HG03565 (cell line): ENCODE measurements at regions not wholly inside any gene's neighbourhood (a gene's known extent, or its start where the extent isn't known, plus 50 kb on each side); places are given as distances from the start of the nearest gene placed in this dataset.
"Not testable (repeated sequence)": the region's sequence is repeated elsewhere in the genome, so short reads cannot be mapped to it uniquely, and the experiment has no call there.

ENCODE experiments used
- ATAC-seq: cut with Tn5 transposase; IDR thresholded peaks from one replicate; pipeline ENCODE4 v1.9.1; 2021; ENCODE audit warnings: mild to moderate bottlenecking, moderate library complexity; ENCODE audit not compliant: unreplicated experiment

- no peak for ATAC-seq
Measured at GRCh38 chr4:150021483-150021882, 56.8 kb upstream of the DCLK2 start.

- no peak for ATAC-seq
Measured at GRCh38 chr4:150023489-150023888, 54.8 kb upstream of the DCLK2 start.

GRCh38 chr4:150026987-150027386 lies 51.3 kb upstream of the DCLK2 start:
- not testable (repeated sequence) for ATAC-seq
